ENCODE measurements at regions not wholly inside any gene's neighbourhood (a gene's known extent, or its start where the extent isn't known, plus 50 kb on each side); places are given as distances from the start of the nearest gene placed in this dataset.

- TF ChIP-seq, protein P1, sequence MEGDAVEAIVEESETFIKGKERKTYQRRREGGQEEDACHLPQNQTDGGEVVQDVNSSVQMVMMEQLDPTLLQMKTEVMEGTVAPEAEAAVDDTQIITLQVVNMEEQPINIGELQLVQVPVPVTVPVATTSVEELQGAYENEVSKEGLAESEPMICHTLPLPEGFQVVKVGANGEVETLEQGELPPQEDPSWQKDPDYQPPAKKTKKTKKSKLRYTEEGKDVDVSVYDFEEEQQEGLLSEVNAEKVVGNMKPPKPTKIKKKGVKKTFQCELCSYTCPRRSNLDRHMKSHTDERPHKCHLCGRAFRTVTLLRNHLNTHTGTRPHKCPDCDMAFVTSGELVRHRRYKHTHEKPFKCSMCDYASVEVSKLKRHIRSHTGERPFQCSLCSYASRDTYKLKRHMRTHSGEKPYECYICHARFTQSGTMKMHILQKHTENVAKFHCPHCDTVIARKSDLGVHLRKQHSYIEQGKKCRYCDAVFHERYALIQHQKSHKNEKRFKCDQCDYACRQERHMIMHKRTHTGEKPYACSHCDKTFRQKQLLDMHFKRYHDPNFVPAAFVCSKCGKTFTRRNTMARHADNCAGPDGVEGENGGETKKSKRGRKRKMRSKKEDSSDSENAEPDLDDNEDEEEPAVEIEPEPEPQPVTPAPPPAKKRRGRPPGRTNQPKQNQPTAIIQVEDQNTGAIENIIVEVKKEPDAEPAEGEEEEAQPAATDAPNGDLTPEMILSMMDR (IDR thresholded peaks at IDR 0.05), result no peak
- TF ChIP-seq EP300 (IDR thresholded peaks at IDR 0.05), result no peak
Observed at GRCh38 chr7:27000496-27000895, 95.3 kb downstream of the HOXA1 start.
